Liver (tissue), 8 donors: ENCODE measurements at regions not wholly inside any gene's neighbourhood (a gene's known extent, or its start where the extent isn't known, plus 50 kb on each side); places are given as distances from the start of the nearest gene placed in this dataset.

Experiments
- DNase-seq: peaks from one replicate; pipeline ENCODE4 v3.0.0-alpha.2; 2017; ENCODE audit warnings: low spot score
- H3K27ac ChIP-seq, 2 donors: one replicate each; pipeline ENCODE4 v1.7.0; 2013; ENCODE audit warnings: inconsistent platforms in 2 of 2, low read length in 2 of 2, control low read depth in 1 of 2, low read depth in 1 of 2, mild to moderate bottlenecking in 1 of 2
- H3K27me3 ChIP-seq, 4 donors: one replicate each; pipeline versions ENCODE4 v1.6.1 to v1.7.0; 2013; ENCODE audit warnings: low read length in 3 of 4, inconsistent platforms in 1 of 4, mild to moderate bottlenecking in 1 of 4, moderate library complexity in 1 of 4; ENCODE audit not compliant: control insufficient read depth in 4 of 4, insufficient read depth in 4 of 4
- H3K36me3 ChIP-seq, 4 donors: one replicate each; pipeline versions ENCODE4 v1.6.1 to v1.7.0; 2013; ENCODE audit warnings: low read length in 3 of 4, mild to moderate bottlenecking in 3 of 4, low read depth in 1 of 4, moderate library complexity in 1 of 4; ENCODE audit not compliant: control insufficient read depth in 4 of 4, insufficient read depth in 3 of 4
- H3K4me1 ChIP-seq, 4 donors: one replicate each; pipeline versions ENCODE4 v1.6.1 to v1.7.0; 2013; ENCODE audit warnings: low read length in 3 of 4, mild to moderate bottlenecking in 3 of 4, moderate library complexity in 1 of 4; ENCODE audit not compliant: control insufficient read depth in 4 of 4, insufficient read depth in 4 of 4
- H3K4me3 ChIP-seq, 3 donors: one replicate each; pipeline versions ENCODE4 v1.6.1 to v1.7.0; 2013; ENCODE audit warnings: low read length in 3 of 3, control low read depth in 1 of 3, low read depth in 1 of 3, mild to moderate bottlenecking in 1 of 3
- H3K9ac ChIP-seq, 2 donors: one replicate each; pipeline ENCODE4 v1.7.0; 2013; ENCODE audit warnings: low read length in 2 of 2, mild to moderate bottlenecking in 2 of 2, moderate library complexity in 2 of 2, control low read depth in 1 of 2, low read depth in 1 of 2
- H3K9me3 ChIP-seq, 4 donors: one replicate each; pipeline versions ENCODE4 v1.6.1 to v1.7.0; 2013; ENCODE audit warnings: low read length in 3 of 4; ENCODE audit not compliant: control insufficient read depth in 4 of 4
- ATF3 ChIP-seq: IDR thresholded peaks from 2 replicates; pipeline ENCODE4 v1.6.1; 2016; ENCODE audit warnings: antibody characterized with exemption
- CTCF ChIP-seq: fragments of 150-350 bp; IDR thresholded peaks from 2 replicates; pipeline ENCODE4 v1.5.1; 2017; ENCODE audit warnings: improper control_type of control experiment, low read depth, low read length; ENCODE audit not compliant: missing input control
- EGR1 ChIP-seq, 2 donors: IDR thresholded peaks; 2 replicates each; pipeline ENCODE4 v1.6.1; 2016 to 2018; ENCODE audit warnings: antibody characterized with exemption in 2 of 2, low read depth in 2 of 2
- FOXA1 ChIP-seq: IDR thresholded peaks from 2 replicates; pipeline ENCODE4 v1.6.1; 2016; ENCODE audit warnings: antibody characterized with exemption
- FOXA2 ChIP-seq: IDR thresholded peaks from 2 replicates; pipeline ENCODE4 v1.6.1; 2016; ENCODE audit warnings: antibody characterized with exemption
- GABPA ChIP-seq, 2 donors: IDR thresholded peaks in 1 of 2; conservative IDR thresholded peaks in 1 of 2; 2 replicates each; pipeline ENCODE4 v1.6.1; 2016; ENCODE audit warnings: antibody characterized with exemption in 2 of 2, mild to moderate bottlenecking in 1 of 2, moderate library complexity in 1 of 2
- HNF4A ChIP-seq, 2 donors: conservative IDR thresholded peaks; 2 replicates each; pipeline ENCODE4 v1.6.1; 2016; ENCODE audit warnings: antibody characterized with exemption in 2 of 2, mild to moderate bottlenecking in 2 of 2
- HNF4G ChIP-seq: IDR thresholded peaks from 2 replicates; pipeline ENCODE4 v1.6.1; 2016; ENCODE audit warnings: antibody characterized with exemption
- JUND ChIP-seq, 2 donors: IDR thresholded peaks; 2 replicates each; pipeline ENCODE4 v1.6.1; 2016; ENCODE audit warnings: antibody characterized with exemption in 2 of 2
- MAX ChIP-seq: IDR thresholded peaks from 2 replicates; pipeline ENCODE4 v1.6.1; 2016; ENCODE audit warnings: antibody characterized with exemption
- NR2F2 ChIP-seq: IDR thresholded peaks from 2 replicates; pipeline ENCODE4 v1.6.1; 2016; ENCODE audit warnings: antibody characterized with exemption
- REST ChIP-seq: IDR thresholded peaks from 2 replicates; pipeline ENCODE4 v1.6.1; 2016; ENCODE audit warnings: antibody characterized with exemption, mild to moderate bottlenecking
- RXRA ChIP-seq, 2 donors: IDR thresholded peaks; 2 replicates each; pipeline ENCODE4 v1.6.1; 2017 to 2018; ENCODE audit warnings: antibody characterized with exemption in 2 of 2, mild to moderate bottlenecking in 1 of 2
- SP1 ChIP-seq: IDR thresholded peaks from 2 replicates; pipeline ENCODE4 v1.6.1; 2018; ENCODE audit warnings: antibody characterized with exemption, mild to moderate bottlenecking
- TAF1 ChIP-seq: conservative IDR thresholded peaks from 2 replicates; pipeline ENCODE4 v1.6.1; 2016; ENCODE audit warnings: antibody characterized with exemption, mild to moderate bottlenecking
- ZBTB33 ChIP-seq: IDR thresholded peaks from 2 replicates; pipeline ENCODE4 v1.6.1; 2016; ENCODE audit warnings: antibody characterized with exemption
- WGBS: extraction: QIAGEN DNeasy Blood & Tissue Kit; methylation state at CpG from one replicate; pipeline ENCODE4 v1.1.7; 2013; 5-methylcytosine and 5-hydroxymethylcytosine counted together
- donor health status: healthy.
- donor health status: healthy.
- donor health status: healthy.
- donor health status: healthy.
- donor health status: healthy.

DNA sequence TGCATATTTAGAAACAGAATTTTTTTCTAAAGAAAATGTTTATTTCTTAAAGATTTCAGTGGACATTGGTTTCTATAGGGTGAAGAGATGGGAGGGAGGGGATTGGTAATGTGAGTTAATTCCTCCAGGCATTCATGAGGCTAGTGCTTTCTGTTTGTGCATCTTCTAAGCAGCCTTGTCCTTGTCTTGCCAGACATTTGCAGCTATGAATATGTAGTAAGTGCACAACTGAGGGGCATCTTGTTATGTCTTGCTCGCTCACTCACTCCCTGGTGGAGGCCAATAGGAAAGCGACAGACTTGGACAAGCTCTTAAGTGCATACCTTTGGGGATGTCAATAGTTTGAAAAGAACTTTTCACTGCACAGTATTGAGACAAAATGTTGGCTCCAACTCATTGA lies 92.5 kb upstream of the ATP10A start:
- 83% methylated on average over 2 of the region's 2 CpGs for WGBS
- H3K4me1 ChIP-seq = no peaks in the 10 kb centered on the region
- H3K9ac ChIP-seq = no peak overlapping the region
- no peak for DNase-seq
- peaks cover 0 to 7% (median 0%) of the 10 kb centered on the region in 4 donors for H3K27me3 ChIP-seq
- H3K27ac ChIP-seq = no peak overlapping the region
- TF ChIP-seq REST (no peak), MAX (no peak), GABPA (IDR thresholded peaks at IDR 0.05 in 1 of 2, conservative IDR thresholded peaks at IDR 0.05 in 1 of 2) (no peak), FOXA1 (no peak), HNF4A (conservative IDR thresholded peaks at IDR 0.05) (no peak), RXRA (IDR thresholded peaks at IDR 0.05) (no peak)
- H3K4me3 ChIP-seq = no peak overlapping the region
- no peaks in the 10 kb centered on the region for H3K9me3 ChIP-seq
- H3K36me3 ChIP-seq = no peaks in the 10 kb centered on the region

- DNase-seq = no peak
- H3K27me3 ChIP-seq = peaks cover 0 to 7% (median 0%) of the 10 kb centered on the region in 4 donors
- no peak overlapping the region for H3K4me3 ChIP-seq
- TF ChIP-seq TAF1 = no peak
- no peak for TF ChIP-seq RXRA (IDR thresholded peaks at IDR 0.05)
- TF ChIP-seq EGR1 (IDR thresholded peaks at IDR 0.05; ENCODE audit: low read depth in 2 of 2) = no peak
- TF ChIP-seq HNF4A (conservative IDR thresholded peaks at IDR 0.05) = no peak
- no peak for TF ChIP-seq MAX
- no peak for TF ChIP-seq NR2F2
- TF ChIP-seq FOXA2 = no peak
- TF ChIP-seq GABPA (IDR thresholded peaks at IDR 0.05 in 1 of 2, conservative IDR thresholded peaks at IDR 0.05 in 1 of 2) = no peak
- TF ChIP-seq SP1 = no peak
- no peak for TF ChIP-seq ZBTB33
- no peak overlapping the region for H3K9ac ChIP-seq
- H3K27ac ChIP-seq = no peak overlapping the region
- H3K36me3 ChIP-seq = no peaks in the 10 kb centered on the region
- H3K9me3 ChIP-seq = no peaks in the 10 kb centered on the region
- WGBS = 69% methylated on average over 4 of the region's 4 CpGs
- no peaks in the 10 kb centered on the region for H3K4me1 ChIP-seq
Observed at GRCh38 chr15:25954398-25954797, 91.3 kb upstream of the ATP10A start.

GRCh38 chr15:25950014-25950413 lies 86.9 kb upstream of the ATP10A start:
- no peak for DNase-seq
- Histone ChIP-seq H3K9ac (no peak overlapping the region), H3K4me3 (no peak overlapping the region), H3K27me3 (no peaks in the 10 kb centered on the region), H3K27ac (no peak overlapping the region), H3K9me3 (no peaks in the 10 kb centered on the region), H3K4me1 (no peaks in the 10 kb centered on the region), H3K36me3 (no peaks in the 10 kb centered on the region)
- 84% methylated on average over 2 of the region's 2 CpGs for WGBS
- TF ChIP-seq CTCF (no peak), GABPA (IDR thresholded peaks at IDR 0.05 in 1 of 2, conservative IDR thresholded peaks at IDR 0.05 in 1 of 2) (no peak), FOXA2 (no peak), HNF4G (no peak), RXRA (IDR thresholded peaks at IDR 0.05) (no peak), FOXA1 (no peak), EGR1 (IDR thresholded peaks at IDR 0.05; ENCODE audit: low read depth in 2 of 2) (no peak), ATF3 (no peak), ZBTB33 (no peak), SP1 (no peak), JUND (IDR thresholded peaks at IDR 0.05) (no peak), TAF1 (no peak), MAX (no peak), NR2F2 (no peak)
